GM19099 (cell line): ENCODE measurements at regions not wholly inside any gene's neighbourhood (a gene's known extent, or its start where the extent isn't known, plus 50 kb on each side); places are given as distances from the start of the nearest gene placed in this dataset.

Experiments used
- POLR2A ChIP-seq: IDR thresholded peaks from 3 replicates; pipeline ENCODE4 v1.6.1; 2011; ENCODE audit warnings: low read depth; ENCODE audit not compliant: insufficient read length; ENCODE audit errors: extremely low read depth

DNA sequence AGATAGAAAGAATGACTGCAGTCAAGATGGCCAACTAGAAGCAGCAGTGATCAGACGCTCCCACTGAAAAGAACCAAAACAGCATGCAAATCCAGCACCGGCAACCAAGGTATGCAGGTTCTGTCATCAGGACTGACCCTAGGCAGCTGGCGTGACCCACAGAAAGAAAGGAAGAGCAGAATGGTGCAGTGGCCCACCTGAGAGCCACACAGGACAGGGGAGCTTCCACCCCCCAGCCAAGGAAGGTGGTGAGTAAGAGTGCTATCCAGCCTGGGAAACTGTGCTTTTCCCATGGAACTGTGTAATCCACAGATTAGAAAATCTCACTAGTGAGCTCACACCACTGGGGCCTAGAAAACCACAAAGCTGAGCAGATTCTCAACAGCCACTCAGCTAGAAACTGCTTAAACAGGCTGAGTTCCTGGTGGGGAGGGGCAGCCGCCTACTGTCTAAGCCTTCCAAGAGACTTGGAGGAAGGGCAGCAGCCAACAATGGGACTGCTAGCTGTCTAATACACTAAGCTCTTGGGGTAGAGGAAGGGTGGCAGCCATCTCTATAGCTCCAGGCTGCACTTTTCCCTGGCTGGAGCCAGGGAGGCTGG lies 127.9 kb downstream of the EVA1A start:
- peak; percentile 34 for TF ChIP-seq POLR2A

DNA sequence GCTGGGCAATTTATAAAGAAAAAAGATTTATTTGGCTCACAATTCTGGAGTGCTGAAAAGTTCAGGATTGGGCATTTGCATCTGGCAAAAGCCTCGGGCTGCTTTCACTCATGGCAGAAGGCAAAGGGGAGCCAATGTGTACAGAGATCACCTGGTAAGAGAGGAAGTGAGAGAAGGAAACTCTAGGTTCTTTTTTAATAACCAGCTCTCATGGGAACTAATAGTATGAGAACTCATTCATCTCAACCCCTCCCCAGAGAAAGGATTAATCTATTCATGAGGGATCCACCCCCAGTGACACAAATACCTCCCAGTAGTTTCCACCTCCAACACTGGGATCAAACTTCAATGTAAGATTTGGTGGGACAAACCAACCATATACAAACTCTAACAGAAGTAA lies 129.0 kb downstream of the EVA1A start:
- TF ChIP-seq POLR2A = no peak

DNA sequence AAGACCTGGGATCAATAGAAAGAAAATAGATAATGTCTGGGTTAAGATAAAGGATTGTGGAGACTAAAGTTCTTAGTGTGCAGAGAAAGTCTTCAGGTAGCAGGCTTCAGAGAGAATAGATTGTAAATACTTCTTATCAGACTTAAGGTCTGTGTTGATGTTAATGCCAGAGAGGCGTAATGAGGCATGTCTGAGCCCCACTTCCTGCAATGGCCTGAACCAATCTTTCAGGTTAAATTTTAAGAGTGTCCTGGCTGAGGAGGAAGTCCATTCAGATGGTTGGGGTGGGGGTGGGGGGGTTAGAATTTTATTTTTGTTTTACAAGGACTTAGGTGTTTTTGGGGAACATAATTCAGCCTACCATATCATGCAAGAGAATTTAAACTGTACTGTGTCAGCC lies 129.5 kb downstream of the EVA1A start:
- TF ChIP-seq POLR2A = peak; percentile 19

DNA sequence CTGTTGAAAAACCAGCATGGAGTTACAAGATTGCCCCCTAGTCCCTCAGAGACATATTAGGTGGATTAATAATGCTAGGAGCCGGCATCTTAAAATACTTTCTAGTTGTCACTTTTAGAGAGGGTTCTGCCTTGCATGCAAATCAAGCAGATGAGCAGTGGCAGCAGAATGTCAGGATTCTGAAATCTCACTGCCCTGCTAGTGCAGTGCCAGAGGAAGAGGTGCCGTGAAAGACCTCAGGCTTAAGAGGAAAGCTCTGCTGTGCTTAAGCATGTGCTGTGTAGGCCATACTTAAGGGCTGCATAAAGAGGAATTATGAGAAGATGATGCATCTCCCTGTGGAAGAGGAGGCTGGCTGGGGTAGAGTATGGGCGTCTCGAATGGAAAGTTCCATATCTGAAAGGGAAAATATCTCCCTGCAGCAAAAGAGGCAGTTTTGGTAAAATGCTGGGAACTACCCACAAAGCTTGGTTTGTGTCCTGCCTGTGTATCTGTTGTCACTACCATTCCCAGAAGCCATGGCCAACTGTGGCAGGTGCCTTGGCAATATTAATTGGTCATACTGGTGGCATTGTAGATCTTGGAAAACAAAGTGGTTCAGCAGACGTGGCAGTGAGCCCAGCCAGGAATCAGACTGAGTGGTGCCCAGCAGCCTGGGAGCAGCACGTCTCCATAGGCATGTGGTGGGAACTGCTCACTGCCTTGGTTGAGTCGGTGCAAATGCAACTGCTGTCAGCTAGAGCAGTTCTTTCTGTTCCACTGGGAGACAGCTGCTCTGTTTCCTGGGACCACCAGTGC lies 131.9 kb downstream of the EVA1A start:
- peak; percentile 47 for TF ChIP-seq POLR2A

DNA sequence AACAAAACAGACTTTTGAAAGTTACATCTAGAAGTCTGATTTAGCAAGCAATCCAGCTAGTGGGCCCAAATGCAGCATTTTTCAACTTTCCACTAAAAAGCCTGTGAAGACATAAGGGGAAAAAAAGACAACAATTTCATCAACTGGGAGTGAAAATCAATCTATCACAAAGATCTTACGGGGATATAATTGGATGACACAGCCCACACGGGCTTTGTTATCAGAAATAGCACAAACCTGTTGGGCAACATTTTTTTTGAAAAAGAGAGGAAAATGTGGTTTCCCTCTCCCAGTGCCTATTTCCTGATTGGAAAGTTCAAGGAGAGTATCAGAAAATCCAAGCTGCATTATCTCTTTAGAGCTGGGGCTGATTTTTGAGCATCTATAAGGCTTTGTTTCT lies 132.7 kb downstream of the EVA1A start:
- TF ChIP-seq POLR2A = no peak

DNA sequence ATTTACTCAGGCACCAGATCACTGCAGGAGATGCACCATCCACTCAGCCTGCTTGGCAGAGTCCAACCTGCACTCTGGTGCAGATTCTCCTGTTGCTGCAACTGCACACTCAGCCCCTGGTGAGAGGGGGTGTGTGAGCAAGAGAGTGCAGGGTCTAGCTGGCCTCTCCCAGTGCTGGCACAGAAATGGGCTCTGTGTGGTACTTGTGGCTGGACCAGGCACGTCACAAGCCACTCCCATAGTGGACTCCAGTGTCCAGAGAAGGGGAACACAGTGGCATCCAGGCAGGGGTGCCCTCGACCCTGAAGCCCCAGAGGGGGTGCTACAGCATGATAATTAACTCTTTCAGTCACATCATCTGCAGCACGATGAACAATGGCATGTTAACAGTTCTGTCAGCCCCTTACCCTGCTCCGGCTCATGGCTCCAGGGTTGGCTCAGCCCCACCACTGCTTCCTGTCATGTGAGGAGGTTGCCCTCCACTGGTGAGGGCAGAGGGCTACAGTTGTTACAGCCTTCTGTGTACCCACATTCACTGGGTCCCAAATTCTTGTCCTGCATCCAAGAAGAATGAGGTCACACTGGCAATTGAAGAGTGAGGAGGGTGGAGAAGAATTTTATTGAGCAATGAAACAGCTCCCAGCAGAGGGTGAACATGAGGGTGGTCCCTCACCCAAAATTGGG lies 135.7 kb downstream of the EVA1A start:
- TF ChIP-seq POLR2A = no peak

DNA sequence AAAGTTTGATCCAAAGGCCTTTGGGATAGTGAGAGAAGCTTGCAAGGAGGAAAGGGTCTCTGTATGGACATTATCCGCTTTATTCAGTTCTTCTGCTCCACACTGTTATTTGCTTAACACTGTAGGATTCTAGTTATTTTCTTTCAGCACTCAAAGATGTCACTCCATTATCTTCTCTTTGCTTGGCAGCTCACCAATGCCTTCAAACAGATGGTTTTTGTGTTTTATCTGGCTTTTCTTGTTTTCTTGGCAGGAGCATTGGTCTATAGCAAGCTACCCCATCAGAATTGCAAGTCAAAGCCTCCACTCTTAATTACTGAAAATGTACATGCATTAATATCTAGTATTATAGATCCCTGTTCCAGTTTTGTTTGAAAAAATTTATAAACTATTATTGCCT lies 138.8 kb downstream of the EVA1A start:
- no peak for TF ChIP-seq POLR2A

DNA sequence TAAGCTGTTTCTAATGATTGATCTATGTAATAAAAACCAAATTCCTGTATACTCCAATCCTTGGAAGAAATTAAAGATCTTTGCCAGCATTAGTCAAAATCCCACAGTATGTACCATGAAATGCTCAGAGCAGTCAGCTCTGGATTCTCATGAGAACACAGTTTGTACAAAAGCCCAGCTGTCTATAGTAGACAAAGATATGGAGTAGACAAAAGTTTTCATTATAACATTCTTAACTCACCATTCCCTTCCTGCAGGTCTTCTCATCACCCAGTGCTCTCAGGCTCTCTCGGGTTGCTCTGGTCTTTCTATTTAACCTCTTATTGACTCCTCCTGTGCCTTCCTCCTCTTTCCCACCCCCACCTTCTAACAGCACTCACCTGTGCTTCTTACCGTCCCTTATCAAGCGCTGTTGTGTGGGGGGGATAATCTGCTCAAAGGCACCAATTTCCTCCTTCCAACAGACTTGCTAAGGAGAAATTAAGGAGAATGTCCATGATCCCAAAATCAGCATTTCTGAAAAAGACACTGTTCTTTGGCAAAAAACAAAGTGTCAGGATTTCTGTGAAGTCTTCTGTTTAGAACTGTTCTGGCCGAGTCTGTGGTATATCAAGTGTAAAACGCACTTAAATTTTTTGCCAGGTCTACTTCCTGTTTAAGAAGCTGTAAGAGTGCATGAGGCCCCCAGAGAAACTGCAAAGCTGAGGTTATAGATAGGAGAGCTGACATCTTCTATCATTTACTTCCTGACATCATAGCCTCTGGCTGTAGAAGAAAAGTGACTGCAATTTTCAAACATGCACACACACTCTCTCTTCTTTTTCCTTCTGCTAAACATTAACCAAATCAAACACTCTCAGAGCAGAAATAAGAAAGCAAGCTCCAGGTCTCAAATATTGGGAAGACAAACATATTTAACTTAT lies 144.1 kb downstream of the EVA1A start:
- no peak for TF ChIP-seq POLR2A

DNA sequence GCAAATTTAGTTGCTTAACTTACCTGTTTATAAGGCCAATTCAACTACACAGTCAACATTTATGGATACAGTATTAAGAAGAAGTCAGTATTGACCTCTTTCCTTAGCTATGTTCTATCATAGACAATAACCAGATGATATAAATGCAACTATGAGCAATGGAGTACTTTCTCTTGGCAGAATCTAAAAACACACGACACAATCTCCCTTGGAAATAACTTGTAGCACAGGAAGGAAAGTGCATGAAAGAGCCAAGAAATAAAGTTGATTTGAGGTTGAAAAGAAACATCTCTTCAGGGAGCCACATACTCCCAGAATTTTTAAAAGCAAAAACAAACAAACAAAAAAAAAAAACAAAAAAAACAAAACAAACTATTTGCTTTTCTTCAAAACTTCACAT lies 145.0 kb downstream of the EVA1A start:
- no peak for TF ChIP-seq POLR2A

DNA sequence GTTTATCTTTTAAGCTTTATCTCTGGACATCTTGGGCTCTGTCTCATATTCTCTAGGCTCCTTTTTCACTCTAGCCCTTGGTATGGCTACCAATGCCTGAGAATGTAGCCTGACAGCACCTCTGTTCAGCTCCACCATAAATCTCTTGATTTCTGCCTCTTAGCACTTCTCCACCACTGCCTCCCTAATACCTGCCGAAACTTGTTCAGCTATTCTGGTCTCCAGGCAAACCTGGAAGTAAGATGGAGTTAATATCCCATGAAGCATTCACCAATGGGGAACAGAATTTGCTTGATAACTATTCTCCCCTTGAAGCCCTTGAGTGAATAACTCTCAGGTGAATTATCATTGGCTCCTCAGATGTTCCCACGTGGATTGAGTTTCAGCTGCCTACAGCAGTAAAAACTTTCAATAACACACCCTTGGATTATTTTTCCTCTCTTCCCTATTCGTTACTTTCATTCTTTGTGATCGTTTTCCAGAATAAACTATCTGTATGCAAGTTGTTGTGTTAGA lies 145.6 kb downstream of the EVA1A start:
- no peak for TF ChIP-seq POLR2A

DNA sequence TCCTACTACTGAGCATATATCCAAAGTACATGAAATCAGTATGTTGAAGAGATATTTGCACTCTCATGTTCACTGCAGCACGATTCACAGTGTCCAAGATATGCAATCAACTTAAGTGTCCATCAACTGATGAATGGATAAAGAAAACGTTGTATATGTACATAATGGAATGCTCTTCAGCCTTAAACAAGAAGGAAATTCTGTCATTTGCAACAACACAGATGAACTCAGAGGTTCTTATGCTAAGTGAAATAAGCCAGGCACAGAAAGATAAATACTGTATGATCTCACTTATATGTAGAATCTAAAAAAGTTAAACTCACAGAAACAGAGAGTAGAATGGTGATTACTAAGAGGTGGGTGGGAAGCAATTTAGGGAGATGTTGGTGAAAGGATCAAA lies 149.2 kb downstream of the EVA1A start:
- no peak for TF ChIP-seq POLR2A

DNA sequence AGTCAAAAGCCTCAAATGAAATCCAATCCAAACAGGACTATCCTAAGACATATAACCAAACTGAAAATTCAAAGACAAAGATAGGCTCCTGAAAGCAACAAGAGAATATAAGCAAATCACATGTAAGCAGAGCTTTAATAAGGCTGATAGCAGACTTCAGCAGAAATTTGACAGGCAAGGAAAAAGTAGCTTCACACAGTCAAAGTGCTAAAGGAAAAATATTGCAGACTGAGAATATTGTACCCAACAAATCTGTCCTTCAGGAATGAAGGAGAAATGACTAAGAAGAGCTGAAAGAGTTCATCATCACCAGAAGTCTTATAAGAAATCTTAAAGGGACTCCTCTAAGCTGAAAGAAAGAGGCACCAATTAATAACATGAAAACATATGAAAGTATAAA lies 150.0 kb downstream of the EVA1A start:
- TF ChIP-seq POLR2A = no peak

DNA sequence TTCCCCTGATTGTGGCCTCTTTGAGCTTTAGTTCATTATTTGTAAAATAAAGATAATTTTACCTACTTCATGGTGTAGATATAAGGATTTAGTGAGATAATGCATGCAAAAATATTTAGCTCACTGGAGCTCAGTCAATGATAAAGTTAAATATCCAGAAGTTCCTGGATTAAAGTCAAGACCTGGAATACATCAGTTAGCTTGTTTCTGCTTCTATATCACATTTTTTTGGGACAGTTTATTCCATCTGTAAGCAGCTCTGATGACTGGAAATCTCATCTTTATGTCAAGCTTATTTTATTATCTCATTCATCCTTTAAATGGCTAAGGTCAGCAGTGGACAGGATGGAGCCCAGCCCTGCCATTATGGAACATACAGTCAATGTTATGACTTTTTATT lies 152.0 kb downstream of the EVA1A start:
- no peak for TF ChIP-seq POLR2A

DNA sequence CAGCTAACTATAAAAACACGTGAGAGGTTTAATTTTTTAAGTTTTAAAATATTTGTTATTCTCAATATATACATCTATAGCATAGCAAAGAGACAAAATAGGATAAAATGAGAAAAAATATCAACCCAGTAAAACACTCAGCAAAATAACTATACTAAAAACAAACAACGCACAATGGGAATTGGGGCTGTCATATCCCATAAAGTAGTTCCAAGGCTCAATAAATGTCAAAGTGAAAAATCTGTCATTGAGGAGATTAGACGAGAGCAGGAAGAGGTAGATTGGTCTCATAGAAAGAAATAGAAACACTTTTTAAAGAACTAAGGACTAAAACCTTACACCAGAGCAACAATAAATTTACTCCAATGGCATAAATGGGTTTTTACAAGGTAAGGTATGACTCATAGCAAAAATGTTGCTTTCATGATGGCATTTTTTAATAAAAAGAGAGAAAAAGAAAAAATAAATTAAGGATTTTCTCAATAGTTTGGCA lies 153.7 kb downstream of the EVA1A start:
- no peak for TF ChIP-seq POLR2A
